GM21717 (cell line): ENCODE measurements at regions not wholly inside any gene's neighbourhood (a gene's known extent, or its start where the extent isn't known, plus 50 kb on each side); places are given as distances from the start of the nearest gene placed in this dataset.

Experiments
- ATAC-seq: cut with Tn5 transposase; IDR thresholded peaks from one replicate; pipeline ENCODE4 v1.9.1; 2021; ENCODE audit warnings: mild to moderate bottlenecking, moderate library complexity; ENCODE audit not compliant: unreplicated experiment

DNA sequence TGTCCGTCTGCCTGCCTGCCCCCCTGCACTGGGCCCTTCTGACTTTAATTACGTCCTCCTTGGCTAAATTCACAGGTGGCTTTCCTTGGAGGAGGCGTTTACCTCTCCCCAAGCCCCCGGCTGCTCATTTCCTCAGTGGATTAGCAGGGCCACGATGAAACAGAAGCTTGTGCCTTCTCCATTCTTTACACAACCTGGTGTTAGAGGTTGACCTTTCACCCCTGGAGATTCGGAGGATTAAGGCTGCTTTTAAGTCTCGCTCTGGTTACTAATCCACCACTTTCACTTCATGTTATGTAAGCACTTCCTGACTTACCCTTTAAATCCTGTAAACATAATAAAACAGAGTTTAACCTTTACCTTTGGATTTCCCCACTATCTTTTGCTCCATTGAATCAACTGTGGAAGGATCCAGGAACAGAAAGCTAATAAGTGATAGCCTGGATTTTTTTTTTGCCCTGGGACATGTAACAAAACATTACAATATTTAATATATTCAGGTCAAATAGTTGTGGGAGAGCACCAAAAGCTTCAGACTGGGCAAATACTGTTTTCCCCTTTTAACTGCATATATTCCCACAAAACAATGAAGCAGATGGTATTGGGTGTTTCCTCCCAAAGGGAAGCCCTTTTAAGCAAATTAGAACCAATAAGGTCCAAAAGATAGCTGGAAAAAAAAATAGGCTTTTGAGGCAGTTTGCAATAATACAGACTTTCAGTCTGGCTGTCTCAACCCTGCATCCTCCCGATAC, 370.2 kb downstream of the EN1 start:
- ATAC-seq, result no peak

DNA sequence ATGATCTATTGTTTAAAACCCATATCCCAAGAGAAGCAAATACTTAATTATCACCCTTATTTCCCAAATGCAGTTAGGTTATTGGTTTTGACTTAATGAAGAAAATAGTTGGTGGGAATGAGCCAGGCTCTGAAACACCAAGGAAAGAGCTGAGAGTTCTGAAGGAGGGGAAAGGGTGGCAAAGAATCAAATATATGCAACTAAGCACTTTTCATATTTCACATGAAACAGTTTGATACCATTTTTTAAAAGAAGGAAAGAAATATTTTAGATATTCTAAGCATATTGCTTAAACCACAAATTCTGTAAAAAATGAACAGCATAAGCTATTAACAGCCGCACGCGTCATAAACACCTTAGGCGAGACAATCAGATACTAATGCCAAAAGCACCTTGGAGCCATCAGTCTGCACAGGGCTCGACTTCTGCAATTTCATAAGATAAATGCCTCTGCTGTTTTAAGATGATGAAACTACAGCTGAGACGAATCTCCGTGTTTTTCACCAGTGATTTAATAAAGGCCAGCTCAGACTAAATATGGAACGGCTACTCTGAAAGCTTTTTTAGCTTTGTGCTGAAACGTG, 371.7 kb downstream of the EN1 start:
- ATAC-seq, result no peak

DNA sequence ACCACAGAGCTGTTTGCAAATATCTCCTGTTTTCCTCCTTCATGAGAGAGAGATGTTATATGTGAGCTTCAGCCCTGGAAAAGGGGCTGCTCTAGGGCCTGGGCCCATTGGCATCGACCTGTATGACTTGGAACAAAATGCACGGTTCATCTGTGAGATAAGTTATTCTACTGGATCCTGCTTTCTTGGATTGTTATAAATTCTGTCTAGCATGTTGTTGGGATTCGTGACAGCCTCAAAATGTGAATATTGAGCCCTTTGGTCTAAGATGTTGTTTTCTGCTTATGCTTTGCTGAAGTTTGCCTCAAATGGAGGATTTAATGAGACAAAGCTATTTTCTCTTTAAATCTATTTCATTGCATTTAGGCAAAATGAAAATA, 372.9 kb downstream of the EN1 start:
- no peak for ATAC-seq

DNA sequence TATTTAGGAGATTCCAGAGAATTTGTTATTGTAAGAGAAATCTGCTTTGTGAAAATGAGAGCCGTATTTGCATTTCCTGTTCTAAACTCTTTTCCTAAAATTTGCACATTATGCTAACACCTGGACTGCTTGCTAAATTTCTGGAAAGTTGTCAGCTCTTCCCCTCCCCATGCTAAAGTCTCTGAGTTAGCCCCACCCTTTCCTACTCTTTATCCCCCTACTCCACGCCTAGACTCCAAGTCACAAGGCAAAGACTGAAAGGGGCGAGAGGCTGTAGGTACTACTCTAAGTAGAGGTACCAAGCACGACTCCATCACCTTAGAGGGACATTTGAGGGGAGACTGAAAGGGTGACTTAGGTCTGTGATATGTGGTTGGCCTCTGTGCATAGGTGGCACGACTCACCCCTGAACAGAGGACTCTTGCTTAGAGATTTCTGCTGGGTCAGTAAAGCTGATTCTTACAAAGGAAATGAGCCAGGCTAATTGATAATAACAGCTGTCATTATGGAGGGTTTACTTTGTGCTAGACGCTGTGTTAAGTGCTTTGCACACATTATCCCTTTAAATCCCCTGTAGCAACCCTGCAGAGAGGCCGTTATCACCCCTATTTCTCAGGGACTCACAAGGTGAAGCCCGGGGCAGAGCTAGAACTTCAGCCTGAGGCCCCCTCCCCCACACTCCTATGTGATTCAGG, 373.5 kb downstream of the EN1 start:
- ATAC-seq, result no peak

DNA sequence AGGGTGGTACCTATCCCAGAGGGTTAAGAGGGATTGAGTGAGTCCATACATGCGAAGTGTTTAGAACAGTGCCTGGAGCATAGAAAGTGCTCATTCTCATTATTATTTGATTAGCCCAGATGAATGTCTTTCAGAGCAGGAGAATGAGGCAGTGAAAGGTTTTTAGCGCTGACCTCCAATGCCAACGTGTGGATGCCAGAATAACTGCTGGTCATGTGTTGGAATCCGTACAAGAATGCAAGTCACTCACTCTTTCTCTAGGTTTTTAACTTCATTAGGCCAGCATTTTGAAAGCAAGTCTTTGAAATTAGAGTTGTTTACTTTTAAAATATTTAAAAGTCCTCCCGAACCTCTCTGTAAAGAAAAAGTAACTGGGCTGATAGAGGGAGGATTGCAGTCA, 374.2 kb downstream of the EN1 start:
- ATAC-seq, result no peak

DNA sequence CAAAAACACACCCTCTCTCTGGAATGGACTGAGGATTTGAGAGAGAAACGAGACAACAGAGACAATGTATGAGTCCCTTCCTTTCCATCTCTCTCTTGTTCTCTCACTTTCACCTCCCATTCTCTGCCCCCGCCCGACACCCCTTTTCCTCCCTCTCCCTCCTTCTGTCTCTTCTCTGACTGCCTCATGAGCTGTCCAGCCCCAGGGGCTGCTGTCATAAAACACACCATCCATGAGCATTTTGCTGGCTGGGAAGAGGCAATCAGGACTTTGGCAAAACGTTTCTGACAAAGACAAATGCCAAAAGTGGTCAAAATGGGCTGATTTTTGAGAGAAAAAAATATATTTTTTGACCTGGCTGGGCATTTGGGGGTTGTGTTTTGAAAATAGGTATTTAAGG, 377.2 kb downstream of the EN1 start:
- no peak for ATAC-seq

DNA sequence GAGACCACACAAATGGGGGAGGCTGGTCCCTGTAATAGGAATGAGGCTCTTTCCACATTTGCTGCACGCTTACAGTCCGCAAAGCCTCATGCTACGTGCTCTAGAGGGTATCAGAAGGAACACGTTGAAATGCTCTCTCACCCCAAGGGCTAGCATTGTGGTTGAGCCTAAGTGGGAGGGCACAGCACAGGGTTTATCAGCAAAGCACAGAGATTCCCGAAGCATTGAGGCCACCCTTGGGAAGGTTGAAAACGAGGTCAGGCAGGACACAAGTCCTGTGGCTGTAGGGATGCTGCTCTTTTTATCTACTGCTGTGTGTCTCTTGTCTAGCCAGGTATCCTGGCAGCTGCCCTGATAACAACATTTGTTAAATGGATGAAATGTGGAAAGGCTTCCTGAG, 378.3 kb downstream of the EN1 start:
- ATAC-seq, result no peak

DNA sequence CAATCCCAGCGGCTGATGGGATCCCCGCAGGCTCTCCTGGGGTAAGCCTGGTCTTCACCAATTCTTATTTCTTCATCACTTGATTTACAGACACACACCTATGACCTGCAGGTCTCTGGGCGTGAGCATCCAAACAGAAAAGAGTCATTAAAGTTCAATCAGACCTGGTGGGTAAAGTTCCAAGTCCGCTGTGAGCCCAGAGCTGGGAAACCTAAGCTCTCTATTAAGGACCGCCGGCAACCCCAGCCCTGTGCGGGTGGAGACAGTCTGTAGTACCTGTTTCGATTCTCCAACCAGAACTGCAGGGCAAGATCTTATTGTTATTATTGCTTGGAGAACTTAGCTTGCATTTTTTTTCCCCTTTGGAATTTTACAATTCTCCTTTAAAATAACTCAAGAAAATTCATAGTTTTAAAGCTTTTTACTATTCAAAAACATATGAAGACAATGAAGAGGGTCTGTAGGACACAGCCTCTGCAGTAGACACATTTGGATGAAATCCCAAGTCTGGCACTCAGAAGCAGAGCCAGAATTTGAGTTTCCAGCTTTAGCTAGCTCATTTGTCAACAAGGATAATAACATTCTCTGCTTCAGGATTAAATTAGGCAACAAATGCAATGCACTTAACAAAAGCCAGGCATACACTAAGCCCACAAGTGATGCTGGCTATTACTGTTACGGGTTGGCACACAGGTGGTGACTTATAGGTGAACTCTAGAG, 376.4 kb downstream of the INSIG2 start:
- no peak for ATAC-seq

DNA sequence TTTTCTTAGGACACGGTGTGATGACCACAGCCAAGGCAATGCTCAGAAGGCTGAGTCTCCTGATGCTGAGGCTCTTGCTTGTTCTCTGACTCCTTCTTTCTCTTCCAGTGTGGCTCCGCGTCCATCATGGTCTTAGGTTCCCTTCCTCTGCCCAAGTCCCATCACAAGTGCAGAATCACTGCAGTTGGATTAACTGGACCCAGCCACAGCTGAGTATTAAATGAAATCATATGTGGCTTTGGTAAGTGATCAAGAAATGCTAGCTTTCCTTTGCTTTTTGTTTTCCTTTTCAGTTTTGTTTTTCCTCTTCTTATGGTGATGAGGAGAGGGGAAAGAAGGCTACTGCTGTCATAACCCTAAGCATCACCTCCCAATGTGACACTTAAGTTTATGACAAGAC, 375.8 kb downstream of the INSIG2 start:
- ATAC-seq, result no peak

DNA sequence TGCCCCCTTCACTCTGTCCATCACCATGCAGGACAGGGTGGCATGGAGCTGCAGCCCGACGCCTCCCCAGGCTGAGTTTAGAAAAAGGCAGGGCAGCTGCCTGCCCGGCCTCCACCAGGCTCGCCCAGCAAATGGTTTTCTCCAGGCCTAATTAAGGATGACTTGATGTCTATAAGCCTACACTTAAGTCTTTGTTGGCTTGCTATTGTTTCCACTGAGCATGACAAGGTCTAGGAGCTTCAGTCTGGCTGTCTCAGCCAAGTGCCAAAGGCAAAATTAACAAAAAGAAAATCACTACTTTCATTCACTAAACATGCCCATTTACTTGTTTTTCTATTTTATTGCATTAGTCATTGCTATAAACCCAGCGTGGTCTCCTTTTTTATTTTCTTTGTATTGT, 372.2 kb downstream of the INSIG2 start:
- ATAC-seq, result no peak

DNA sequence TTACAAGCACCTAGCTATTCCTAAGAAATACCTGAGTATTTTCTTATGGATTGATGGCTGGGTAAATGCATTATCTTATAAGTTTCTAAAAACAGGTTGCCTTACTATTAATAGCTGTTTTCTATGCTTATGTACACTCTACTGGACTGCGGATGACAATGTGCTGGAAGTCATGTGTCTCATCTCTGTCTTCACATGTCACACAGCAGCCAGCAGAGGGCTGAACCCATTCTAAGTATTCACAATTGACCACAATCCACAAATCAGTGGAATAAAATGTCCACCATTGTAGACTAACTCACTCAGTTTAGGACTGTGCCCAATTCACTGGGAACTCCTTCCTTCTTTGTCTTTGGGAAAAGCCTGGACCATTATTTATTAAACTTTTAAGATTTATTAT, 371.2 kb downstream of the INSIG2 start:
- no peak for ATAC-seq

DNA sequence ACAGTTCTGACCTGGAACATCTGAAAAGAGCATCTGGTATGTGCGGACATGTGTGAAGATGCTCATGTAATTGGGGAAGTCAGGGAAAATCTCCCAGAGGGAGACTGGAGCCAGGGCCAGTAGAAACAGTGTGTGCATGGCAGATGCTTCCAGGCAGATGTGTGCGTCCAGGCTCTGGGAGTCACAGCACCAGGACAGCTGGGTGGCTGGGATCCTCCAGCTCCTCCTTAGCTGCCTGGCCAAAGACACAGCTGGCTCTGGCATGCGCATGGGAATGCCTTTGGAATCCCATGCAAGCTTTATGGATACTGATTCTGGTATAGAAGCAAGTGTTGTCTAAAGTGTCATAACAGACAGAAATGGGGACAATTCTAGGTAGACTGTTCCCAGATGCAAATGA, 369.7 kb downstream of the INSIG2 start:
- ATAC-seq, result no peak

DNA sequence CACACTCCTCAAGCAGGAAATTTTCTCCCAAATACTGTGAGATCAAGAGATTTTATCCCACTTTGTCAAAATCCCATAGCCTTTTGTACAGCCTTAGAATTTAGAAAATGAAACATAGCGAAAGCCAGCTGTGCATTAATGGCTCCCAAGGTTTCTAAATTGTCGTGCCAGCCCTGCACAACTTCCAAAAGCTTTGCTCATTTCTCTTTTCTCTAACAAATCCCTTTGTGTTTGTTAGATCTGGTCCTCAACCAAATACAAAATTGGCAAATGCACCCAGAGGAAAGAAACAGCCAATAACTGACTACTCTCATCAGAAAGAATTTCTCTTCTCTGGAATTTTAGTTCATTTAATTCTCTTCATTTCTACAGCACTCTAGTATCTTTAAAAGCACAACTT, 361.1 kb downstream of the INSIG2 start:
- no peak for ATAC-seq

DNA sequence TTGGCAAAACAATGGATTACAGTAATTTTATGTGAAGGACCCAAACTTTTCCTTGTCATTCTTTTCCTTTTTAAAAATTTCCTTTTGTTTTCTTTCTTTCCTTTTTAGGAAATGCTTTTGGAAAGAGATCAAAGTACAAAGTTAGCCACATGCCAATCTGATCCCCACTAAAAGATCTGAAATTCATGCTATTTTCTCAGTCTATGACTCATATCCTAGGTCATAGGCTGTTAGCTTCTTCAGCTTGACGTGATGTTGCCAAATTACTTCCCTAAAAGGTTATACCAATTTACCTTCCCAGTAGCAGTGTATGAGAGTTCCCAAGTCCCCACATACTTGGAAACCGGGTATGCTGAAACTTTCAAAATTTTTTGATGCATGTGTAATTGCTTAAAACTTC, 355.3 kb downstream of the INSIG2 start:
- ATAC-seq, result no peak

DNA sequence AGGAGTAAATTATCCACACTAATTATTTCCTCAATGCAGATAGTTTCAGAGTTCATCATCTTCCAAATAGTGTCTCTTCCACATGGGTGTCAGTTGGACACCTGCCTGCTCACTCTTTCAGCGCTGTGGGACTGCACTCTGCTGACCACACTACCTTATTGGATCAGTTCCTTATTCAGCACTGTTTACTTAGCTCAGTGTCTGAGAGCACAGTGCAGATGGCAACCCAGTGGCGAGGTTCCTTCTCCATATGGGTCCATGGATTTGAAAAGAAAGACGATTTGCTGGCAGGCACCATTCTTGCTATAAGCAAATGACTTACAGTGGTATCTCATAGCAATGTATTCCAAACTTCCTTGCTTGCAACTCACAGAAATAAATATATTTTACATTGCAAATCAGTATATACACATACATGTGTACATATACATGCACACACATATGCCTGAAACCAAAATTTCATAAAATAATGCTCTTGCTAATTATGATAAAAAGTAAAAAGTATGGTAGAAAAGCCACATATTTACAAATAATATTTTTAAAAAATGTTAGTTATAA, 354.8 kb downstream of the INSIG2 start:
- no peak for ATAC-seq

DNA sequence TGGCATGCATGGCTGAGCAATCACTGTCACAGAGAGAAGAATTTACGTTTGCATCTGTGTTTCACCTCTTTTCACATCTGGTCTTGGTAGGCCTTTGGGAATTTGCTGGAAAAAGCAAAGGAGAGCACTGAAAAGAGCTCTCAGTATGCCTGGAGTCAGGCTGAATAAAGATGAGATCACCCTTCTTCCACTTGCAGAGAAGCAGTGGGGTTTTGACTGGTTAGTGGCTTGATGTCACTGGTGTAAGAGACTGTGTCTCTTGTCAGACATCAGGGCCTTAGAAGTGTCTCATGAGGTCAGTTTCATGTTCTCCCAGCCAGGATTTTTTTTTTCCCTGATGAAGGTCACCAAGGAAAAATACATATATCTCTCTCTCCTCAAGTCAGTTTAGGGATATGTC, 353.8 kb downstream of the INSIG2 start:
- no peak for ATAC-seq

DNA sequence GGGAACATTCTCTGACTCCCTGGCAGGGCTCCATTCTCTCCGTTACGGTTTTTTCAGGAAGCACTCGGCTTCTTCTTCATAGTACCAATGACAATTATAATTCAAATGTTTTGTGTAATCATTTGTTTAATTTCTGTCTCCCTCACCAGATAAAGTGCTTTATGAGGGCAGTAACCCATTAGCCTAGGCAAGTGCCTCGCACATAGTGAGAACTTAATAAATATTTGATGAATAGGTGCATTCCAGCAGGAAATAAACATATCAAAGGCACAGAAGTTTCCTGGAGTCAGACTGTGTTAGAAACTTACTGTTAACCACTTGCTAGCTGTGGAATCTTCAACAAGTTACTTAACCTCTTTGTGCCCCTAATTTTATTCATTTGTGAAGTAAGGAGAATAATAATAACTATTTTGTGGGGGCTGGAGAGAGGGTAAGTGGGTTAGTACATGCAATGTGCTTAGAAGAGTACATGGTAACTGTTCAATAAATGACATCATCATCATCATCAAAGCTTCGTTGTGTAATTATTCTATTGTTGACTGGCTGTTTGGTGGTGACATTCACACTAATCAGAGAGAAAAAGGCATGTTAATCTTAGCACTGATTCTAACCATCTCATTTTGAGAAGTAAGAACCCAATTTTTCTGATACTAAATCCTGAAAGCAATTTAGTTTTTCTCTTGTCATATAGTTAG, 352.3 kb downstream of the INSIG2 start:
- ATAC-seq, result no peak

DNA sequence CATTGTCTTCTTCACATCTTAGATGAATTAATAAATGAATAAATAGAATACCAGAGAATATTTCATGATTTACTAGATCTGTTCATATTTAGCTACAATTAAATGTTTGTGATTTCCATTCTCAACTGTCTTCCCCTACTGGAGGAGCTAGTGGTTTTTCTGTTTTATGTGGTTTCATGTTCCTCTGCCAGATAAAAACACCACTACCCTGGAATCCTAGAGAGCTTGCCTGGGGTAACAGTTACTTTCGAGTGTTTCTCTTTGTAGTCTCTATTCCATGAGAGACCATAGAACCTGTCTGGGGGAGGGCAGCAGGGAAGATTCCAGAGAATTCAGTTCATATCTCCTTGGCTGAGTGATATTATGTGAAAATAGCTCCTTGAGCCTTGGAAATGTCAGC, 349.2 kb downstream of the INSIG2 start:
- no peak for ATAC-seq

DNA sequence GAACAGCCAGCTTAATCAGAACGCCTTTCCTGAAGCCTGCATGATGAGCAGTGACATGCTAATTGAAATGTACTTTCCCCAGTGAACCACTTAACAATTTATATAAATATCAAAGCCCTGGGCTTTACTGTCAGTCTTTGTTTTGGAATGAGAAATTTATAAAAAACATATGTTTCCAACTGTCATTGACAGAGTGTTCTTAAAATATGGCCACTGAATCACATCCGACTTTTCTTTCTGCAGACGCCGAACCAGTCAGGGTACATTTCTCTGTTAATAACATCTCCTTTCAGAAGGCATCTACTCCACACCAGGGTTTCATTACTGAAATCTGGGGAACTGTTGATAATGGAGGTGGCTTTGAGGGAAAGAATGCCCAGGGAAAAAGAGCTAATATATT, 343.7 kb downstream of the INSIG2 start:
- ATAC-seq, result no peak

DNA sequence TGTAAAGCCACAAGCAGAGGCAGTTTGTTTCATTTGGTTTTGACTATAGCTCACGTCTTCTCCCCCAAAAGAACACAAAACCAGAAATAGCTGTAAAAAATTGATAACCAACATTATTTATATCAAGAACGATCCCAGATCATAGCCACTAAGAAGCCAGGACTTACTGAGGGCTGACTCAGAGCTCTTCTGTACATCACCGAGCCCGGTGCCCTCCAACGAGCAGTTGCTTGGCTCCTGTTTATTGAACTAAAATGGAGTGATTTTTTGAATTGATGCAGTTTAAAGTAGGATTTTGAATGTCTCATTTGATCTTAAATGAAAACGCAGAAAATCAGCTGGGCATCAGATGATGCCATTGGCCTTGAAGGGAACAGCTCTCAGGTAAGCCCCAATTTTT, 343.3 kb downstream of the INSIG2 start:
- no peak for ATAC-seq

DNA sequence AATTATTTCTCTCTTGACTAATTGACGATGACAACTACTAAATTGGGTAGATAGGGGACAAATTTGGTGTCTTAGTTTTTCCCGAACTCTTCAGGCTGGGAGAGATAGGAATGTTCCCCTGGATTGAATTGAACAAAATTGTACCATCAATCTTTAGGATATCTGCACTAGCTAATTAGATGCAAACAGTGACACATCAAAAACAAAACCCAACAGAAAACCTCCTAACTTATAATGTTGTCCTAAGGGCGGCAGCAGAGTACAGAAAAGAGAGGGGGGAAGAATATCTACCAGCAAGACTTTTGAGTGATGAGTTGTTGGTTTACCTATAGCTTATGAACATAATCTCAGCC, 342.9 kb downstream of the INSIG2 start:
- ATAC-seq, result no peak
